ENCODE measurements at regions not wholly inside any gene's neighbourhood (a gene's known extent, or its start where the extent isn't known, plus 50 kb on each side); places are given as distances from the start of the nearest gene placed in this dataset.

GRCh38 chr4:53959343-53960120 is 104.9 kb downstream of the CHIC2 start:
- no peak overlapping the region for H3K27ac ChIP-seq
- no peak overlapping the region for H3K4me3 ChIP-seq
- no peaks in the 10 kb centered on the region for H3K36me3 ChIP-seq
- intact Hi-C loops (cut with DNase I), result no loop called here
- no peaks in the 10 kb centered on the region for H3K27me3 ChIP-seq
- DNase-seq (ENCODE audit: extremely low spot score in 2 of 2), result no peak
- TF ChIP-seq POLR2AphosphoS5 (IDR thresholded peaks at IDR 0.05; ENCODE audit: insufficient read depth in 1 of 2, low read depth in 1 of 2) (no peak), POLR2A (IDR thresholded peaks at IDR 0.05) (no peak), CTCF (IDR thresholded peaks at IDR 0.05) (no peak)
- H3K4me1 ChIP-seq, result peaks cover 8% of the 10 kb centered on the region
- no peaks in the 10 kb centered on the region for H3K9me3 ChIP-seq

- Histone ChIP-seq H3K4me3 (no peak overlapping the region), H3K27me3 (no peaks in the 10 kb centered on the region), H3K27ac (no peak overlapping the region), H3K36me3 (no peaks in the 10 kb centered on the region), H3K4me1 (no peaks in the 10 kb centered on the region), H3K9me3 (no peaks in the 10 kb centered on the region)
- intact Hi-C loops (cut with DNase I), result no loop called here
- no peak for TF ChIP-seq CTCF (IDR thresholded peaks at IDR 0.05)
- TF ChIP-seq POLR2AphosphoS5 (IDR thresholded peaks at IDR 0.05; ENCODE audit: insufficient read depth in 1 of 2, low read depth in 1 of 2), result no peak
- TF ChIP-seq POLR2A (IDR thresholded peaks at IDR 0.05), result no peak
- no peak for DNase-seq (ENCODE audit: extremely low spot score in 2 of 2)
Measured at GRCh38 chr4:53956454-53956853, 108.0 kb downstream of the CHIC2 start.

GRCh38 chr4:53956053-53956452 is 108.4 kb downstream of the CHIC2 start:
- H3K4me1 ChIP-seq, result no peaks in the 10 kb centered on the region
- intact Hi-C loops (cut with DNase I), result no loop called here
- DNase-seq (ENCODE audit: extremely low spot score in 2 of 2), result no peak
- no peak overlapping the region for H3K27ac ChIP-seq
- no peaks in the 10 kb centered on the region for H3K9me3 ChIP-seq
- H3K36me3 ChIP-seq, result no peaks in the 10 kb centered on the region
- no peaks in the 10 kb centered on the region for H3K27me3 ChIP-seq
- no peak overlapping the region for H3K4me3 ChIP-seq
- TF ChIP-seq POLR2A (IDR thresholded peaks at IDR 0.05) (no peak), CTCF (IDR thresholded peaks at IDR 0.05) (no peak), POLR2AphosphoS5 (IDR thresholded peaks at IDR 0.05; ENCODE audit: insufficient read depth in 1 of 2, low read depth in 1 of 2) (no peak)

- H3K36me3 ChIP-seq, result no peaks in the 10 kb centered on the region
- H3K9me3 ChIP-seq, result no peaks in the 10 kb centered on the region
- no peaks in the 10 kb centered on the region for H3K4me1 ChIP-seq
- no peak overlapping the region for H3K4me3 ChIP-seq
- no peaks in the 10 kb centered on the region for H3K27me3 ChIP-seq
- TF ChIP-seq POLR2A (IDR thresholded peaks at IDR 0.05) (no peak), CTCF (IDR thresholded peaks at IDR 0.05) (no peak), POLR2AphosphoS5 (IDR thresholded peaks at IDR 0.05; ENCODE audit: insufficient read depth in 1 of 2, low read depth in 1 of 2) (no peak)
- DNase-seq (ENCODE audit: extremely low spot score in 2 of 2), result no peak
- H3K27ac ChIP-seq, result no peak overlapping the region
- intact Hi-C loops (cut with DNase I), result no loop called here
Measured at GRCh38 chr4:53951414-53951813, 113.0 kb downstream of the CHIC2 start.

GRCh38 chr4:53943345-53944085 is 120.9 kb downstream of the CHIC2 start:
- peaks cover 8% of the 10 kb centered on the region for H3K9me3 ChIP-seq
- no peak for DNase-seq (ENCODE audit: extremely low spot score in 2 of 2)
- no peak overlapping the region for H3K27ac ChIP-seq
- TF ChIP-seq POLR2AphosphoS5 (IDR thresholded peaks at IDR 0.05; ENCODE audit: insufficient read depth in 1 of 2, low read depth in 1 of 2) (peak in 1 of 2 donors; percentile 65), POLR2A (IDR thresholded peaks at IDR 0.05) (no peak)
- intact Hi-C loops (cut with DNase I), result loop anchor here (5.0 kb wide), 1 partner anchor 1916 kb away; no protein-coding TSS in a partner anchor
- H3K4me1 ChIP-seq, result no peaks in the 10 kb centered on the region
- no peak overlapping the region for H3K4me3 ChIP-seq
- H3K27me3 ChIP-seq, result no peaks in the 10 kb centered on the region
- no peaks in the 10 kb centered on the region for H3K36me3 ChIP-seq
